KMS-11 (cell line): ENCODE measurements at regions not wholly inside any gene's neighbourhood (a gene's known extent, or its start where the extent isn't known, plus 50 kb on each side); places are given as distances from the start of the nearest gene placed in this dataset.

Source experiments
- H2AFZ ChIP-seq: fragments of 200-600 bp; sonication (generic); 2 replicates; pipeline ENCODE4 v1.6.1; 2016; ENCODE audit warnings: antibody characterized with exemption, mixed run types, low read depth
- H3K27ac ChIP-seq: fragments of 200-600 bp; sonication (generic); 2 replicates; pipeline ENCODE4 v1.6.1; 2016; ENCODE audit warnings: mild to moderate bottlenecking, mixed run types
- H3K27me3 ChIP-seq: fragments of 200-600 bp; sonication (generic); 2 replicates; pipeline ENCODE4 v1.6.1; 2017; ENCODE audit warnings: mild to moderate bottlenecking, low read depth, mixed run types, moderate library complexity; ENCODE audit not compliant: insufficient read depth
- H3K36me3 ChIP-seq: fragments of 200-600 bp; sonication (generic); 2 replicates; pipeline ENCODE4 v1.6.1; 2017; ENCODE audit warnings: mild to moderate bottlenecking, mixed run types; ENCODE audit not compliant: insufficient read depth
- H3K4me1 ChIP-seq: fragments of 200-600 bp; sonication (generic); 2 replicates; pipeline ENCODE4 v1.6.1; 2016; ENCODE audit warnings: mild to moderate bottlenecking, low read depth, mixed run types; ENCODE audit not compliant: poor library complexity, severe bottlenecking
- H3K4me2 ChIP-seq: fragments of 200-600 bp; sonication (generic); 2 replicates; pipeline ENCODE4 v1.7.0; 2016; ENCODE audit warnings: mild to moderate bottlenecking, mixed run types
- H3K4me3 ChIP-seq: fragments of 200-600 bp; sonication (generic); IDR thresholded peaks from 2 replicates; pipeline ENCODE4 v1.6.1; 2017; ENCODE audit warnings: low read depth, low read length, mixed read lengths; ENCODE audit not compliant: insufficient read depth
- H3K79me2 ChIP-seq: fragments of 200-600 bp; sonication (generic); 2 replicates; pipeline ENCODE4 v1.6.1; 2016; ENCODE audit warnings: low read depth, mixed run types; ENCODE audit not compliant: insufficient read depth
- H3K9ac ChIP-seq: fragments of 200-600 bp; sonication (generic); 2 replicates; pipeline ENCODE4 v1.6.1; 2016; ENCODE audit warnings: mild to moderate bottlenecking, mixed run types
- H4K20me1 ChIP-seq: fragments of 200-600 bp; sonication (generic); 2 replicates; pipeline ENCODE4 v1.6.1; 2016; ENCODE audit warnings: mild to moderate bottlenecking, mixed run types; ENCODE audit not compliant: insufficient read depth
- TF ChIP-seq, protein P1 (sequence below): fragments of 200-600 bp; sonication (generic); conservative IDR thresholded peaks from 2 replicates; pipeline ENCODE4 v1.6.1; 2017; ENCODE audit warnings: low read depth, mild to moderate bottlenecking, antibody characterized with exemption, low read length, moderate library complexity, mixed read lengths

DNA sequence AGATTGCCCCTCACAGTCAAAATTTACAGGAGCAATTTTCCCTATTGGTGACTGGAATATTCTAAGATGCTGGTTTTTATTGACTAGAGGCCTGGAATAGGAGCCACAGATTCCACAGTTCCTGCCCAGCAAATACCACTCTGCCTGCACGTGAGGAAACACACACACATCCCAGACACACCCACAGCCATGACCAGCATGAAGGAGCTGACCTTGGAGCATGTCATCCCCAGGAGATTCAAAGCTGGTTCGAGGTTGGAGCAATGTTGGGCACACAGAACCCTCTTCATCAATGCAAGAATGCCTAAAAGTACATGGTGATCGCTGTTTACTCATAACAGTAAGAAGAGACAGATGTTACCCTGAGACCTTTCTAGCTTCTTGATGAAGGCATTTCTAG, 244.6 kb upstream of the FOXQ1 start:
- Histone ChIP-seq H3K4me3 (no peak overlapping the region), H2AFZ (no peak overlapping the region), H3K27ac (no peak overlapping the region), H3K36me3 (no peaks in the 10 kb centered on the region), H3K27me3 (no peaks in the 10 kb centered on the region), H4K20me1 (no peaks in the 10 kb centered on the region), H3K4me1 (peaks cover 33% of the 10 kb centered on the region), H3K79me2 (no peaks in the 10 kb centered on the region), H3K4me2 (no peak overlapping the region), H3K9ac (no peak overlapping the region)
- TF ChIP-seq, protein P1, sequence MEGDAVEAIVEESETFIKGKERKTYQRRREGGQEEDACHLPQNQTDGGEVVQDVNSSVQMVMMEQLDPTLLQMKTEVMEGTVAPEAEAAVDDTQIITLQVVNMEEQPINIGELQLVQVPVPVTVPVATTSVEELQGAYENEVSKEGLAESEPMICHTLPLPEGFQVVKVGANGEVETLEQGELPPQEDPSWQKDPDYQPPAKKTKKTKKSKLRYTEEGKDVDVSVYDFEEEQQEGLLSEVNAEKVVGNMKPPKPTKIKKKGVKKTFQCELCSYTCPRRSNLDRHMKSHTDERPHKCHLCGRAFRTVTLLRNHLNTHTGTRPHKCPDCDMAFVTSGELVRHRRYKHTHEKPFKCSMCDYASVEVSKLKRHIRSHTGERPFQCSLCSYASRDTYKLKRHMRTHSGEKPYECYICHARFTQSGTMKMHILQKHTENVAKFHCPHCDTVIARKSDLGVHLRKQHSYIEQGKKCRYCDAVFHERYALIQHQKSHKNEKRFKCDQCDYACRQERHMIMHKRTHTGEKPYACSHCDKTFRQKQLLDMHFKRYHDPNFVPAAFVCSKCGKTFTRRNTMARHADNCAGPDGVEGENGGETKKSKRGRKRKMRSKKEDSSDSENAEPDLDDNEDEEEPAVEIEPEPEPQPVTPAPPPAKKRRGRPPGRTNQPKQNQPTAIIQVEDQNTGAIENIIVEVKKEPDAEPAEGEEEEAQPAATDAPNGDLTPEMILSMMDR = no peak

DNA sequence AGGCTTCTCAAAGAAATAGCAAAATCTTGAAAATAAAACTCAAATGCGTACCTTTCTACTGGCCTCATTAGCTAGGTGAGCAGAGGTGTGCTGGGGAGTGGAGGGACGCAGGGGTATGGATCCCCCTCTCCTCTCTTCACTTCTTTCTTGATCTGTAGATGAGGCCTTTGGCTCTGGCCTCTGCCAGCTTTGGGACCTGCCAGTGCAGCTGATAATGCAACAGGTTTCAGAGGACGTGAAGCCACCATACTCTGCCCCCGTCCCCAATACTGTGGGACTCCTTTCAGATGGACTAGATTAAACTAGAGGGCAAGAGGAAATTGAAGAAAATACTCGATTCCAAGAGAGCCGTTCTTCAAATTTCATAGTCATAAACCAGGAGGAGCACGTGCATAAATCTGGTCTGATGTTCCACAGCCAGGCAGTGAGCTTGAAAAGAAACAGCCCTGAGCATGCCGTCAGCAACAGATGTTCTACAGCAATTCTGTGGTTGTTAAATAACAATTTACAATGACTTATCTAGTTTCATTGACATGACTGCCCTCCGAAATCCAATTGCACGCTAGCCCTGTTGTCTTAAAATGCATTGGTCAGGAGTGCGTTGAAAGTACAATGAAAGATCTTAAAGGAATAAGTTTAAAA, 245.3 kb upstream of the FOXQ1 start:
- no peaks in the 10 kb centered on the region for H3K27me3 ChIP-seq
- no peak overlapping the region for H3K9ac ChIP-seq
- peaks cover 25% of the 10 kb centered on the region for H3K4me1 ChIP-seq
- TF ChIP-seq, protein P1 = no peak
- no peaks in the 10 kb centered on the region for H3K79me2 ChIP-seq
- no peaks in the 10 kb centered on the region for H3K36me3 ChIP-seq
- no peak overlapping the region for H3K4me2 ChIP-seq
- no peak overlapping the region for H2AFZ ChIP-seq
- H4K20me1 ChIP-seq = no peaks in the 10 kb centered on the region
- H3K27ac ChIP-seq = no peak overlapping the region
- H3K4me3 ChIP-seq = no peak overlapping the region

GRCh38 chr6:1065986-1066385, 245.9 kb upstream of the FOXQ1 start:
- TF ChIP-seq, protein P1 = no peak
- Histone ChIP-seq H3K79me2 (no peaks in the 10 kb centered on the region), H3K27me3 (no peaks in the 10 kb centered on the region), H3K4me3 (no peak overlapping the region), H2AFZ (no peak overlapping the region), H3K4me1 (peaks cover 20% of the 10 kb centered on the region), H3K36me3 (no peaks in the 10 kb centered on the region), H3K27ac (no peak overlapping the region), H3K9ac (no peak overlapping the region), H3K4me2 (no peak overlapping the region), H4K20me1 (no peaks in the 10 kb centered on the region)

- Histone ChIP-seq H3K4me3 (no peak overlapping the region), H3K4me2 (no peak overlapping the region), H2AFZ (no peak overlapping the region), H3K9ac (no peak overlapping the region), H3K4me1 (no peaks in the 10 kb centered on the region), H3K79me2 (no peaks in the 10 kb centered on the region), H3K36me3 (no peaks in the 10 kb centered on the region), H3K27me3 (no peaks in the 10 kb centered on the region), H3K27ac (no peak overlapping the region), H4K20me1 (no peaks in the 10 kb centered on the region)
- TF ChIP-seq, protein P1 = no peak
Measured at GRCh38 chr6:1063671-1064355, 248.1 kb upstream of the FOXQ1 start.
